ENCODE measurements at regions not wholly inside any gene's neighbourhood (a gene's known extent, or its start where the extent isn't known, plus 50 kb on each side); places are given as distances from the start of the nearest gene placed in this dataset.

- Histone ChIP-seq H3K4me3 (no peak overlapping the region), H3K27ac (no peak overlapping the region)
These were observed 453.9 kb downstream of the FUT8 start for GRCh38 chr14:65866448-65866847.

GRCh38 chr14:65866886-65867285 is 454.4 kb downstream of the FUT8 start:
- Histone ChIP-seq H3K27ac (no peak overlapping the region), H3K4me3 (no peak overlapping the region)

GRCh38 chr14:65867333-65867732 is 454.8 kb downstream of the FUT8 start:
- no peak overlapping the region for H3K4me3 ChIP-seq
- no peak overlapping the region for H3K27ac ChIP-seq

- Histone ChIP-seq H3K27ac (no peak overlapping the region), H3K4me3 (no peak overlapping the region)
These were observed 460.0 kb downstream of the FUT8 start for GRCh38 chr14:65872536-65872935.

- peak overlapping the region in 1 of 21 experiments; percentile 49 for H3K27ac ChIP-seq
- H3K4me3 ChIP-seq: no peak overlapping the region
These were observed 464.6 kb downstream of the FUT8 start for GRCh38 chr14:65877166-65877565.

- Histone ChIP-seq H3K4me3 (no peak overlapping the region), H3K27ac (peak overlapping the region in 1 of 21 experiments; percentile 49)
These were observed 465.1 kb downstream of the FUT8 start for GRCh38 chr14:65877624-65878023.

- Histone ChIP-seq H3K27ac (no peak overlapping the region), H3K4me3 (no peak overlapping the region)
These were observed 466.1 kb downstream of the FUT8 start for GRCh38 chr14:65878586-65878985.

- H3K4me3 ChIP-seq: no peak overlapping the region
- no peak overlapping the region for H3K27ac ChIP-seq
These were observed 466.9 kb downstream of the FUT8 start for GRCh38 chr14:65879248-65880009.

GRCh38 chr14:65880507-65880906 is 468.0 kb downstream of the FUT8 start:
- H3K4me3 ChIP-seq: no peak overlapping the region
- H3K27ac ChIP-seq: no peak overlapping the region

- Histone ChIP-seq H3K4me3 (no peak overlapping the region), H3K27ac (no peak overlapping the region)
These were observed 469.1 kb downstream of the FUT8 start for GRCh38 chr14:65881642-65882041.

- Histone ChIP-seq H3K27ac (no peak overlapping the region), H3K4me3 (no peak overlapping the region)
These were observed 476.1 kb downstream of the FUT8 start for GRCh38 chr14:65888677-65889076.

- H3K4me3 ChIP-seq: no peak overlapping the region
- H3K27ac ChIP-seq: no peak overlapping the region
These were observed 479.8 kb downstream of the FUT8 start for GRCh38 chr14:65892315-65892714.

- Histone ChIP-seq H3K4me3 (no peak overlapping the region), H3K27ac (no peak overlapping the region)
These were observed 487.6 kb downstream of the FUT8 start for GRCh38 chr14:65900164-65900563.

GRCh38 chr14:65901595-65901994 is 489.1 kb downstream of the FUT8 start:
- Histone ChIP-seq H3K27ac (no peak overlapping the region), H3K4me3 (no peak overlapping the region)

GRCh38 chr14:65904988-65905387 is 492.5 kb downstream of the FUT8 start:
- no peak overlapping the region for H3K4me3 ChIP-seq

GRCh38 chr14:65906344-65906743 is 493.8 kb downstream of the FUT8 start:
- H3K27ac ChIP-seq: no peak overlapping the region
- H3K4me3 ChIP-seq: no peak overlapping the region

More at GRCh38 chr14:65904988-65905387, 492.5 kb downstream of the FUT8 start:
- no peak overlapping the region for H3K27ac ChIP-seq

- Histone ChIP-seq H3K27ac (no peak overlapping the region), H3K4me3 (no peak overlapping the region)
These were observed 494.4 kb downstream of the FUT8 start for GRCh38 chr14:65906948-65907347.

GRCh38 chr14:65910108-65910786 is 497.7 kb downstream of the FUT8 start:
- Histone ChIP-seq H3K27ac (no peak overlapping the region), H3K4me3 (no peak overlapping the region)

GRCh38 chr14:65915125-65915524 is 502.6 kb downstream of the FUT8 start:
- Histone ChIP-seq H3K4me3 (no peak overlapping the region), H3K27ac (no peak overlapping the region)

GRCh38 chr14:65916055-65916454 is 503.5 kb downstream of the FUT8 start:
- no peak overlapping the region for H3K4me3 ChIP-seq
- no peak overlapping the region for H3K27ac ChIP-seq

- Histone ChIP-seq H3K4me3 (no peak overlapping the region), H3K27ac (no peak overlapping the region)
These were observed 508.5 kb downstream of the FUT8 start for GRCh38 chr14:65920996-65921395.
